CD4-positive, CD25-positive, alpha-beta regulatory T cell (primary cell): ENCODE measurements at regions not wholly inside any gene's neighbourhood (a gene's known extent, or its start where the extent isn't known, plus 50 kb on each side); places are given as distances from the start of the nearest gene placed in this dataset.
"Not testable (repeated sequence)": the region's sequence is repeated elsewhere in the genome, so short reads cannot be mapped to it uniquely, and the experiment has no call there.

Experiments
- ATAC-seq, 2 donors: fragments of 150-1000 bp; cut with Tn5 transposase; one replicate each; pipeline ENCODE4 v1.10.0; 2021; ENCODE audit warnings: low read depth in 2 of 2, moderate number of reproducible peaks in 2 of 2, moderate library complexity in 1 of 2
- DNase-seq, 3 donors: peaks; one replicate each; pipeline versions ENCODE4 v3.0.0 to v3.0.0-alpha.2; 2012 to 2022; ENCODE audit warnings: mixed read lengths in 1 of 3
- H3K27ac ChIP-seq: one replicate; pipeline ENCODE4 v1.7.0; 2013; ENCODE audit warnings: mild to moderate bottlenecking, low read length; ENCODE audit not compliant: insufficient read depth, poor library complexity, severe bottlenecking
- H3K27me3 ChIP-seq: one replicate; pipeline ENCODE4 v1.7.0; 2013; ENCODE audit warnings: low read length; ENCODE audit not compliant: control insufficient read depth, insufficient read depth
- H3K36me3 ChIP-seq: one replicate; pipeline ENCODE4 v1.7.0; 2013; ENCODE audit warnings: mild to moderate bottlenecking, low read length, moderate library complexity; ENCODE audit not compliant: control insufficient read depth, insufficient read depth
- H3K4me1 ChIP-seq: 2 replicates; pipeline ENCODE4 v1.7.0; 2013; ENCODE audit warnings: mild to moderate bottlenecking, low read length; ENCODE audit not compliant: insufficient read depth, control insufficient read depth, poor library complexity, severe bottlenecking
- H3K4me3 ChIP-seq: one replicate; pipeline ENCODE4 v1.7.0; 2013; ENCODE audit warnings: low read depth, mild to moderate bottlenecking, low read length, moderate library complexity
- H3K9me3 ChIP-seq, 2 experiments: 1 replicate in 1 of 2; 2 replicates in 1 of 2; pipeline ENCODE4 v1.7.0; 2013; ENCODE audit warnings: low read length in 2 of 2, mild to moderate bottlenecking in 1 of 2, moderate library complexity in 1 of 2; ENCODE audit not compliant: control insufficient read depth in 2 of 2
- H3K27ac Mint-ChIP-seq, 3 donors: one replicate each; pipeline ENCODE4 v1.8.0; 2020 to 2022; ENCODE audit warnings: mild to moderate bottlenecking in 3 of 3, mixed read lengths in 3 of 3, moderate library complexity in 2 of 3
- H3K27me3 Mint-ChIP-seq: one replicate; pipeline ENCODE4 v1.8.0; 2022; ENCODE audit warnings: mild to moderate bottlenecking, mixed read lengths
- H3K36me3 Mint-ChIP-seq: one replicate; pipeline ENCODE4 v1.8.0; 2020; ENCODE audit warnings: mixed read lengths
- H3K4me1 Mint-ChIP-seq, 4 donors: one replicate each; pipeline ENCODE4 v1.8.0; 2020 to 2022; ENCODE audit warnings: mixed read lengths in 4 of 4, mild to moderate bottlenecking in 1 of 4
- H3K4me3 Mint-ChIP-seq, 4 donors: one replicate each; pipeline ENCODE4 v1.8.0; 2020 to 2022; ENCODE audit warnings: mild to moderate bottlenecking in 4 of 4, mixed read lengths in 4 of 4, moderate library complexity in 3 of 4
- H3K9me3 Mint-ChIP-seq, 7 donors: one replicate each; pipeline ENCODE4 v1.8.0; 2020 to 2022; ENCODE audit warnings: mixed read lengths in 7 of 7, mild to moderate bottlenecking in 3 of 7, moderate library complexity in 2 of 7

- no peaks in the 10 kb centered on the region for H3K9me3 ChIP-seq
- peaks cover 25% of the 10 kb centered on the region for H3K36me3 Mint-ChIP-seq
- H3K36me3 ChIP-seq: no peaks in the 10 kb centered on the region
- H3K4me1 ChIP-seq: no peaks in the 10 kb centered on the region
- ATAC-seq: no peak
- H3K27me3 ChIP-seq: no peaks in the 10 kb centered on the region
- H3K27ac Mint-ChIP-seq: no peak overlapping the region
- H3K27me3 Mint-ChIP-seq: no peaks in the 10 kb centered on the region
- H3K4me1 Mint-ChIP-seq: peaks cover 30 to 65% (median 33%) of the 10 kb centered on the region in 4 donors
- peak overlapping the region in 1 of 4 donors; percentile 9 for H3K4me3 Mint-ChIP-seq
- DNase-seq: no peak
- no peak overlapping the region for H3K27ac ChIP-seq
- no peak overlapping the region for H3K4me3 ChIP-seq
- no peaks in the 10 kb centered on the region for H3K9me3 Mint-ChIP-seq
These were observed 139.2 kb upstream of the TMEM168 start for GRCh38 chr7:112929421-112929820.

GRCh38 chr7:112926018-112926417, 135.8 kb upstream of the TMEM168 start:
- Histone ChIP-seq H3K9me3 (no peaks in the 10 kb centered on the region), H3K36me3 (no peaks in the 10 kb centered on the region), H3K27me3 (no peaks in the 10 kb centered on the region), H3K27ac (no peak overlapping the region), H3K4me3 (no peak overlapping the region), H3K4me1 (no peaks in the 10 kb centered on the region)
- Mint-ChIP-seq H3K4me1 (peaks cover 18 to 39% (median 21%) of the 10 kb centered on the region in 4 donors), H3K27ac (no peak overlapping the region), H3K9me3 (peaks cover 0 to 2% (median 0%) of the 10 kb centered on the region in 7 donors), H3K27me3 (no peaks in the 10 kb centered on the region), H3K4me3 (no peak overlapping the region), H3K36me3 (peaks cover 8% of the 10 kb centered on the region)
- DNase-seq (no peak), ATAC-seq (no peak)

GRCh38 chr7:112922546-112922945, 132.4 kb upstream of the TMEM168 start:
- H3K4me1 Mint-ChIP-seq: peaks cover 5 to 23% (median 13%) of the 10 kb centered on the region in 4 donors
- H3K27ac ChIP-seq, H3K27me3 ChIP-seq, H3K4me3 Mint-ChIP-seq, H3K36me3 ChIP-seq, H3K4me3 ChIP-seq, H3K27ac Mint-ChIP-seq, H3K4me1 ChIP-seq, ATAC-seq, DNase-seq, H3K27me3 Mint-ChIP-seq, H3K9me3 ChIP-seq, H3K36me3 Mint-ChIP-seq, H3K9me3 Mint-ChIP-seq: not testable (repeated sequence)

GRCh38 chr7:112916431-112916830, 126.2 kb upstream of the TMEM168 start:
- not testable (repeated sequence) for DNase-seq, H3K9me3 ChIP-seq, H3K4me1 ChIP-seq, ATAC-seq, H3K27ac Mint-ChIP-seq, H3K9me3 Mint-ChIP-seq, H3K4me3 ChIP-seq, H3K4me3 Mint-ChIP-seq, H3K27ac ChIP-seq, H3K27me3 ChIP-seq, H3K27me3 Mint-ChIP-seq
- H3K36me3 ChIP-seq: peaks cover 18% of the 10 kb centered on the region
- Mint-ChIP-seq H3K4me1 (peaks cover 5 to 16% (median 11%) of the 10 kb centered on the region in 4 donors), H3K36me3 (peaks cover 20% of the 10 kb centered on the region)

DNA sequence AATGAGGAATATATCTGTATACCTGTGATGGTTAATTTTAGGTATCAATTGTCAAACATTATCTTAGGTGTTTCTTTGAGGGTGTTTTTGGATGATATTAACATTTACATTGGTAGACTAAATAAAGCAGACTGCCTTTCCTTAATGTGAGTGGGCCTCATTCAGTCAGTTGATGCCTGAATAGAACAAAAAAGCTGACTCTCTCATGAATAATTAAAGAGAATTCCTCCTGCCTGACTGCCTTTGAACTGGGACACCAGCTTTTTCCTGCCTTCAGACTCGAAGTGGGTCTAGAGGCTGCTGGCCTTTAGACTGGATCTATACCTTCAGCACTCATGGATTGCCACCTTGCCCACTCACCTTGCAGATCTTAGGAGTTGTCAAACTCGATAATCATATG, 117.9 kb upstream of the TMEM168 start:
- no peak overlapping the region for H3K27ac ChIP-seq
- H3K27me3 ChIP-seq: no peaks in the 10 kb centered on the region
- Mint-ChIP-seq H3K27ac (no peak overlapping the region), H3K4me1 (peaks cover 6 to 9% (median 7%) of the 10 kb centered on the region in 4 donors), H3K4me3 (no peak overlapping the region), H3K36me3 (peaks cover 44% of the 10 kb centered on the region), H3K27me3 (no peaks in the 10 kb centered on the region), H3K9me3 (peaks cover 0 to 22% (median 7%) of the 10 kb centered on the region in 7 donors)
- DNase-seq: no peak
- H3K36me3 ChIP-seq: peaks cover 20% of the 10 kb centered on the region
- no peaks in the 10 kb centered on the region for H3K4me1 ChIP-seq
- no peak for ATAC-seq
- no peak overlapping the region for H3K4me3 ChIP-seq
- H3K9me3 ChIP-seq: peaks cover 16 to 22% of the 10 kb centered on the region in 2 experiments

DNA sequence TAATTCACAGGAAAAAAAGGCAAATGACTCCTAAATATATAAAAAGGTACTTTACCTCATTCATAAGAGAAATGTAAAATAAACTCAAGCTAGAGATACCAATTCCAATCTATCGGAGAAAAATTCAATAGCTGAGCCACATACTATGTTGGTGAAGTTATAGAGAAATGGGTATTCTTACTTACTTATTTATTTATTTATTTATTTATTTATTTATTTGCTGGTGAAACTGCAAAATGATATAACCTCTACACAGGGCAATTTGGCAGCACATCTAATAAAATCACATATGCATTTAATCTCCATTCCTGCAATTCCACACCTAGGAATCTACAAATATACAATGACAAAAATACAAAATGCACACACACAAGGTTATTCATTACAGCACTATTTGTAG, 117.5 kb upstream of the TMEM168 start:
- peaks cover 42% of the 10 kb centered on the region for H3K36me3 Mint-ChIP-seq
- ATAC-seq: no peak
- peaks cover 0 to 20% (median 6%) of the 10 kb centered on the region in 7 donors for H3K9me3 Mint-ChIP-seq

DNA sequence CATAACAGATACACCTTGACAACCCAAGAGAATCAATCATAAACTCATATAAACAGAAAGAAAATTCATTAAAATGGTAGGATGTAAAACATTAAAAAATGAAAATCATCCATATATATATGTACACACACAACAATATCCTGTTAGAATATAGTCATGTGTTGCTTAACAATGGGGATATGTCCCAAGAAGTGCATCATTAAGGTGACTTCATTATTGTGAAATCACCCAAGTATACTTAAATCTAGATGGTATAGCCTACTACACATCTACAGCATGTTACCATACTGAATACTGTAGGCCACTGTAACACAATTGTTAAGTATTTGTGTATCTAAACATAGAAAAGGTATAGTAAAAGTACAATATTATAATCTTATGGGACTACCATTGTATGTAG, 115.8 kb upstream of the TMEM168 start:
- H3K9me3 ChIP-seq: peaks cover 16 to 18% of the 10 kb centered on the region in 2 experiments
- H3K4me1 ChIP-seq: no peaks in the 10 kb centered on the region
- H3K27me3 ChIP-seq: no peaks in the 10 kb centered on the region
- no peak overlapping the region for H3K27ac ChIP-seq
- peaks cover 37% of the 10 kb centered on the region for H3K36me3 Mint-ChIP-seq
- no peak overlapping the region for H3K27ac Mint-ChIP-seq
- no peak overlapping the region for H3K4me3 ChIP-seq
- peaks cover 0 to 18% (median 5%) of the 10 kb centered on the region in 7 donors for H3K9me3 Mint-ChIP-seq
- peaks cover 0 to 8% (median 6%) of the 10 kb centered on the region in 4 donors for H3K4me1 Mint-ChIP-seq
- no peak overlapping the region for H3K4me3 Mint-ChIP-seq
- peaks cover 12% of the 10 kb centered on the region for H3K36me3 ChIP-seq
- DNase-seq (no peak), ATAC-seq (no peak)
- H3K27me3 Mint-ChIP-seq: no peaks in the 10 kb centered on the region

More for the DNA sequence above, 117.5 kb upstream of the TMEM168 start:
- H3K9me3 ChIP-seq: peaks cover 16 to 22% of the 10 kb centered on the region in 2 experiments
- no peaks in the 10 kb centered on the region for H3K4me1 ChIP-seq
- H3K36me3 ChIP-seq: peaks cover 17% of the 10 kb centered on the region
- H3K27ac ChIP-seq: no peak overlapping the region
- H3K27me3 ChIP-seq: no peaks in the 10 kb centered on the region
- Mint-ChIP-seq H3K4me1 (peaks cover 1 to 9% (median 5%) of the 10 kb centered on the region in 4 donors), H3K4me3 (no peak overlapping the region), H3K27ac (no peak overlapping the region), H3K27me3 (no peaks in the 10 kb centered on the region)
- no peak overlapping the region for H3K4me3 ChIP-seq
- DNase-seq: no peak

GRCh38 chr7:112905413-112905812, 115.2 kb upstream of the TMEM168 start:
- H3K9me3 Mint-ChIP-seq: peaks cover 0 to 18% (median 5%) of the 10 kb centered on the region in 7 donors
- H3K4me1 ChIP-seq: no peaks in the 10 kb centered on the region
- no peaks in the 10 kb centered on the region for H3K27me3 Mint-ChIP-seq

More at GRCh38 chr7:112905413-112905812, 115.2 kb upstream of the TMEM168 start:
- no peak for ATAC-seq
- H3K9me3 ChIP-seq: peaks cover 16 to 18% of the 10 kb centered on the region in 2 experiments
- Mint-ChIP-seq H3K27ac (no peak overlapping the region), H3K4me3 (peak overlapping the region in 1 of 4 donors; percentile 16), H3K4me1 (peaks cover 0 to 6% (median 5%) of the 10 kb centered on the region in 4 donors), H3K36me3 (peaks cover 38% of the 10 kb centered on the region)
- no peak overlapping the region for H3K27ac ChIP-seq
- DNase-seq: no peak
- H3K4me3 ChIP-seq: no peak overlapping the region
- H3K36me3 ChIP-seq: peaks cover 9% of the 10 kb centered on the region
- H3K27me3 ChIP-seq: no peaks in the 10 kb centered on the region
